GM12865 (cell line): ENCODE measurements at regions not wholly inside any gene's neighbourhood (a gene's known extent, or its start where the extent isn't known, plus 50 kb on each side); places are given as distances from the start of the nearest gene placed in this dataset.

Experiments
- DNase-seq: peaks from one replicate; pipeline ENCODE4 v3.0.0; 2010; ENCODE audit warnings: low read depth
- H3K4me3 ChIP-seq: 2 replicates; pipeline ENCODE4 v1.5.1; 2011; ENCODE audit warnings: mild to moderate bottlenecking, low read depth, low read length, control low read depth
- CTCF ChIP-seq: IDR thresholded peaks from 2 replicates; pipeline ENCODE4 v1.5.1; 2011; ENCODE audit warnings: low read length, control low read depth, low read depth, inconsistent platforms; ENCODE audit not compliant: insufficient read depth; ENCODE audit errors: missing control alignments

GRCh38 chr6:81854474-81854873 is 102.0 kb upstream of the TENT5A start:
- TF ChIP-seq CTCF, result no peak
- no peak overlapping the region for H3K4me3 ChIP-seq
- no peak for DNase-seq

- TF ChIP-seq CTCF, result no peak
- no peak overlapping the region for H3K4me3 ChIP-seq
- DNase-seq, result no peak
Measured at GRCh38 chr6:81853975-81854374, 101.5 kb upstream of the TENT5A start.

- no peak overlapping the region for H3K4me3 ChIP-seq
- TF ChIP-seq CTCF, result no peak
- DNase-seq, result no peak
Measured at GRCh38 chr6:81849248-81849647, 96.8 kb upstream of the TENT5A start.

- no peak for DNase-seq
- no peak for TF ChIP-seq CTCF
- H3K4me3 ChIP-seq, result no peak overlapping the region
Measured at GRCh38 chr6:81847866-81848265, 95.4 kb upstream of the TENT5A start.

- no peak for DNase-seq
- TF ChIP-seq CTCF, result no peak
Measured at GRCh38 chr6:81844686-81845085, 92.2 kb upstream of the TENT5A start.

GRCh38 chr6:81843302-81843701 is 90.8 kb upstream of the TENT5A start:
- DNase-seq, result no peak
- H3K4me3 ChIP-seq, result no peak overlapping the region
- no peak for TF ChIP-seq CTCF

More at GRCh38 chr6:81844686-81845085, 92.2 kb upstream of the TENT5A start:
- H3K4me3 ChIP-seq, result no peak overlapping the region

GRCh38 chr6:81842254-81842653 is 89.8 kb upstream of the TENT5A start:
- H3K4me3 ChIP-seq, result no peak overlapping the region
- no peak for DNase-seq
- TF ChIP-seq CTCF, result no peak
